GM20000 (cell line): ENCODE measurements at regions not wholly inside any gene's neighbourhood (a gene's known extent, or its start where the extent isn't known, plus 50 kb on each side); places are given as distances from the start of the nearest gene placed in this dataset.
"Not testable (repeated sequence)": the region's sequence is repeated elsewhere in the genome, so short reads cannot be mapped to it uniquely, and the experiment has no call there.

ENCODE experiments used
- DNase-seq: peaks from one replicate; pipeline ENCODE4 v3.0.0; 2012; ENCODE audit warnings: low spot score
- CTCF ChIP-seq: IDR thresholded peaks from 2 replicates; pipeline ENCODE4 v1.5.1; 2012; ENCODE audit warnings: mild to moderate bottlenecking, control low read depth; ENCODE audit errors: extremely low read depth, missing control alignments

- no peak for DNase-seq
These were observed 137.8 kb upstream of the SKOR2 start for GRCh38 chr18:47389210-47389609.

GRCh38 chr18:47387864-47388263 lies 136.4 kb upstream of the SKOR2 start:
- TF ChIP-seq CTCF = no peak
- DNase-seq = no peak

More at GRCh38 chr18:47389210-47389609, 137.8 kb upstream of the SKOR2 start:
- TF ChIP-seq CTCF = no peak

GRCh38 chr18:47383729-47384128 lies 132.3 kb upstream of the SKOR2 start:
- DNase-seq = no peak
- TF ChIP-seq CTCF = no peak

- no peak for TF ChIP-seq CTCF
- no peak for DNase-seq
These were observed 130.6 kb upstream of the SKOR2 start for GRCh38 chr18:47381975-47382570.

- TF ChIP-seq CTCF = no peak
- no peak for DNase-seq
These were observed 128.7 kb upstream of the SKOR2 start for GRCh38 chr18:47380153-47380552.

- TF ChIP-seq CTCF = no peak
- DNase-seq = no peak
These were observed 122.0 kb upstream of the SKOR2 start for GRCh38 chr18:47373465-47373864.

- TF ChIP-seq CTCF = no peak
- no peak for DNase-seq
These were observed 118.6 kb upstream of the SKOR2 start for GRCh38 chr18:47370052-47370451.

- not testable (repeated sequence) for DNase-seq
These were observed 102.6 kb upstream of the SKOR2 start for GRCh38 chr18:47354061-47354460.
